HG02642 (cell line): ENCODE measurements at regions not wholly inside any gene's neighbourhood (a gene's known extent, or its start where the extent isn't known, plus 50 kb on each side); places are given as distances from the start of the nearest gene placed in this dataset.

Experiments
- ATAC-seq: cut with Tn5 transposase; IDR thresholded peaks from one replicate; pipeline ENCODE4 v1.9.1; 2021; ENCODE audit warnings: mild to moderate bottlenecking; ENCODE audit not compliant: unreplicated experiment, poor library complexity

GRCh38 chr7:17716816-17717215, 223.5 kb downstream of the SNX13 start:
- no peak for ATAC-seq

GRCh38 chr7:17719998-17720397, 220.3 kb downstream of the SNX13 start:
- ATAC-seq: no peak

DNA sequence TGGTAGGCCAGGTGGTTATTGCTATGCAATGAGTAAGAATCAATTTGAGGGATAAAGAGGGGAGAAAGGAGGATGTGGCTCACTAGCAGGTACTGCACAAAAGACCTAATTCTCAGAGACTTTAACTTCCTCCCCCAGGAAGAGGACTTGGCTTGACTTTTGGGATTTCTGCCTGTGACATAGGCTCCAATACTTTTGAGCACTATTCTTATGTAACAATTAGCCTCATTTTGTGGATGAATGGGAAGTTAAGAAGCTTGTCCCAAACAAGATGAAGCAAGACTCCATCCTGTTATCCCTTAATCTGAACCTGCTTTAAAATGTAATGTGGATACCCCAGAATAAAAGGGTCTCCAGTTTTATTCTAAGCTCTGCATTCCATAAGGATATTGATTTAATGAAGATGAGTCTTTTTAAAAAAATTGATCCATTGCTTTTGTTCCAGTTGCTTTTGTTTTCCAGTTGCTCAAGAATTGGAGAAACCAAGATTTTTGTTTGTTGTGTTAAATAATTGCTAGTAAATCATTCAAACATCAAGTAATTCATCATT, 218.5 kb downstream of the SNX13 start:
- ATAC-seq: no peak

DNA sequence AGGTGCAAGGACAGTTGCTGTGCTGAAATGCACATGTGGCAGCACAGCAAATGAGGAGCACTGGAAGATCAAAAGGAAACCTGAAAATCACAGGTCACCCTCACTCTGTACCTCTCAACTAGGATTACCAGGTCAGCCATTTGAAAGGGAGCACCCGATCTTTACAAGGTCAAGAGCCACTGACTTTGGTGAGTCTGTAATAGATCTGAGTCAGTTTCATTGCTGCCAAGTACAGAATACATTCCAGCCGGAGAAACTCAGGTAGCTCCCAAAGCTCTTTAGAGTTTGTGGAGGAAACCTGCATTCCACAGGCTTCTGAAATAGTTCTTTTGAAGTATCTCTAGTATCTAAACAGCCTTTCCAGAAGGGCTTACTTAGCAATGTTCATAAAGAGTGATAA, 217.5 kb downstream of the SNX13 start:
- no peak for ATAC-seq

GRCh38 chr7:17725821-17726220, 214.5 kb downstream of the SNX13 start:
- no peak for ATAC-seq

DNA sequence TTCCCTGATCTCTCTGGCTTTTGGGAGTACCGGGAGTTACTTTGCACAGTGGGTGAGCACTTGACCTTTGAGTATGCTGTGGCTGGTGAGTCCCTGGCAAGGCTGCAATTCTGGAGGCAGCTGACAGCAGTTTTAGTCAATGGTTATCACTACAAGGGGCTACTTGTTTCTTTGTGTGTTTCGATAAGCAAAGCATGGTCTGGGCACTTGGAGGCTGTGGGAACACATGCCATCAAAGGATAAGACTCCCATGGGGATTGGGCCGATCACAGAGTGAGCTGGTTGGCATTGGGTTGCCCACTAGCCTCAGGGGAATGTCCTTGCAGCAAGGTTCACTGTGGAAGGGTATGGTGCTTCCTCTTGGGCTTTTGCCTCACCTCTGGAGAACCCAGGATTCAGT, 208.2 kb downstream of the SNX13 start:
- ATAC-seq: no peak
